Renal pelvis (tissue), 1 donor: ENCODE measurements at regions not wholly inside any gene's neighbourhood (a gene's known extent, or its start where the extent isn't known, plus 50 kb on each side); places are given as distances from the start of the nearest gene placed in this dataset.

Experiments used
- DNase-seq: peaks from one replicate; pipeline ENCODE4 v3.0.0-alpha.2; 2013

DNA sequence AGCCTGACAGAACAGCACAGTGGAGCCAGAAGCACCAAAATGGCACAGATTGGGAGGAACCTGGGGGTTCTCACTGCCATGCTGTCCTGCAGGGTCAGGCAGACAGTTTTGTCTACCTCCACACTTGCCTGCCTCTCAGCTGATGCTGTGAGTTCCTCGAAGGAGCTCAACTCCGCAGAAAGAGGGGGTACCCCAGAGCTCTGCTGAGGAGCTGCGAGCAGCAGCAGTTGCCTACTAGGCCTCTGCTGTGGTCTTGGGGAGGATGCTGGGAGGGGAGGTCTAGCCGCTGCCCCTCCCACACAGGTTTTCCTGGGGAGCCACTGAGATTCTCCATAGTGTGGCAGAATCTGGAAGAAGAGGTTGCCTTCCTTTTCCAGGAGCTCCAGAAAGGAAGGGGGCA, 192.5 kb downstream of the FOXD2 start:
- no peak for DNase-seq

DNA sequence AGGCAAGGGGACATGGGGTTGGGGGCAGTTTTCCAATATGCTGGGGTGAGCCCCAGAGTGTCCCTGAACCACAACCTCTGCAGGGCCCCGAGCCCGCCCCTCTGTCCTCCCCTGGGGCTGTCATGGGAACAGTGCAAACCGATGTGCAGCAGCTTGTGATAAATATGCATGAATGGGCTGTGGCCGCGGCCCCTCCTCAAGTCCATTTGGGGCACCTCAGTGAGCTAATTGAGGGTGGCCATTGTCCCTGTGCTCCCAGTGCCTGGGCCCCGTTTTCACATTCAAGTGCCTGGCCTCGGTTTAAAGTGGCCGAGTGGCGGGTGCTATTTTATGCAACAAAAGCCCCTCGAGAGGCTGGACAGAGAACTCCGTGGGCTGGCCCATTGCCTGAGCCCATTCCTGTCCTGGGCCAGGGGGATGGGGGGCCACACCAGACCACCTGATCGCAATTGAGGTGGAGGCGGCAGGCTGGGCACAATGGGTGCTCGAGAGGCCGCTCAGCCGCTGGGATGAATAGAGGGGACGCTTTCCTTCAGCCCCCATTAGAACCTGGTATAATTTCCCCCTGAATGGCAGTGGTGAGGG, 193.7 kb downstream of the FOXD2 start:
- no peak for DNase-seq

DNA sequence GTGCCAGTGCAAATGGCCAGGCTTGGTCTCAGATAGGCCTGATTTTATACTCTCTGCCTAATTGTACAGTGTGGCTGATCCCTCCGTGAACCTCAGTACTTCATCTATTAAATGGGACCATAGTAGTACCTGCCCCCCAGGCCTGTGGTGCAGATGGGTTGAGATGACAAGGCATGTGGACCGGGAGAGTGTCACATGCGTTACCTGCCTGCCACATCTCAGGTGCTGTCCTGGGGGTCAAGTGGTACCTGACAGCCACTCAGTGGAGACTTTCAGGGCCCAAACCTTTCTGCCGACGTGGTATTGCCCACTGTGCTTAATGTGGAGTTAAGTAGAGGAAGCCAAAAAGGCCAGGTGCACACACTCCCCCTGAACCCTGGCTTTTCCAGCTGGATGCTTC, 197.3 kb downstream of the FOXD2 start:
- DNase-seq: no peak

DNA sequence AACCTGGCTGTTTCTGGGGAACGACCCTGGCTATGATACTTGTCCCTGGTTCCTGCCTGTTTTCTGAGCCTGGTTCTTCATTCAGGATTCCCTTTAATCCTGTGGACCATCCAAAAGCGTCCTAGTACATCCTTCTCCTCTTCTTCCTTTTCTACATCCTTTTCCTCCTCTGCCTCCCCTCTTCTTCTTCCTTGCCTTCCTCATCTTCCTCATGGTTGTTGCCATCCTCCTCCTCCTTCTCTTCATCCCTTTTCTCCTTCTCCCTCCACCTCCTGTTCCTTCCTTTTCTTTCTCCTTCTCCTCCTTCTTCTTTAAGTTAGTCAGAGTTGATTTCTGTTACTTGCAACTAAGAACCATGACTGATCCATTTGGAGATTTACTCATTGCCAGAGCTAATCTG, 197.8 kb downstream of the FOXD2 start:
- no peak for DNase-seq

DNA sequence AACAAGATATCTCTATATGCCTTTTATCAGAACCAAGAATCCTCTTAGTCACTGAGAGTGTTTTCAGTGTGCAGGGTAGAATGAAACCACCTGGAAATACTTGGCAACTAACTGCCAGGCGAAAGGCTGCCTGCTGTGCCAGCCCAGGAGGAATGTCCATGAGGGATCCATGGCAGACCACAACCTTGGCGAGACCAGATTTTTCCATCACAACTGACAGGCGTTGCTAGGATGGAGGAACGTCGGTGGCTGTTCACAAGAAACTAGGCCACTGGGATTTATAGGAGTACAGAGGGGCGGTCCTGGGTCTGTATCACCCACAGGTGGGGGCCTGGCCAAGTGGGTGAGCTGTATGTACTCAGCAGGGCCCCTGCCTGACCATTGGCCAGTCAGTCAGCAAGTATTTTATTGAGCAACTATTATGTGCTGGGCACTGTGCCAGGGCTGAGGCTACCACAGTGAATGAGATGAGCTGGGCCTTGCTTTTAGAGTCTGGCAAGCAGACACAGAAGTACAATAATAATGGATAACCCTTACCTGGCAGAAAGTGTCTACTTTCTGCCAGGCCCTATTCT, 199.4 kb downstream of the FOXD2 start:
- DNase-seq: no peak

DNA sequence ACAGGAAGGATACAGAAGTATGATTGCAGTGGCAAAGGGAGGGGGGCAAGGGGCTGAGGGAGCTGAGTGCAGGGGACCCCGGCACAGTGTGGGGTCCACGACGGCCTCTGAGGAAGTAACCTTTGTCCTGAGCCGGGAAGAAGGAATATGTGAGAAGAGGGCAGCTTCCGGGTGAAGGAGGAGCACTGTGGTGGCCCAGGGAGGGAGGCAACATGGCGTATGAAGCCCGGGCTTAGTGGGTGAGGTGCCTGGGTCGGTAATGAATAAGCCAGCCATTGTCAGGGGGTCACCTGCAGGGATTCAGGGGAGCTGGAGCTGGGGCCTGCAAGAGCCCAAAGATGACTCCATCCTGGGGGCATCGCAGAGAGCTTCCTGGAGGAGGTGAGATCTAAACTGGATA, 200.4 kb downstream of the FOXD2 start:
- DNase-seq: no peak

DNA sequence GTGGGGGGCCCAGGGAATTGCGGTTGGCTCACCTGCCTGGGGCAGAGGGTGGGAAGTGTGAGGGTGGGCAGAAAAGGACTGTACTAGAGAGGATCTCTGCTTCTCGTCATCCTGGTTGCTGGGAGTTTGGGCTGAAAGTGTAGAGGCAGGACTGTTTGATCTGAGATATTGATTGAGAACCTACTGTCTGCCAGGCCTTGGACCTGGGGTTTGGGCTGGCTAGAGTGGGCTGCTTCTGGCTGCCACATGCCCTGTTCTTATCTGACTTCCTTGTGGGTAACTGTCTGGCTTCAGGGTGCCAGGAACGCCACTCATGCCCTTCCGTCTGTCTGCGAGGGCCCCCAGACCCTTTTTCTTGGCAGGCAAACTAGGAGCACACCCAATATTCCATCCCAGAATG, 200.9 kb downstream of the FOXD2 start:
- no peak for DNase-seq

DNA sequence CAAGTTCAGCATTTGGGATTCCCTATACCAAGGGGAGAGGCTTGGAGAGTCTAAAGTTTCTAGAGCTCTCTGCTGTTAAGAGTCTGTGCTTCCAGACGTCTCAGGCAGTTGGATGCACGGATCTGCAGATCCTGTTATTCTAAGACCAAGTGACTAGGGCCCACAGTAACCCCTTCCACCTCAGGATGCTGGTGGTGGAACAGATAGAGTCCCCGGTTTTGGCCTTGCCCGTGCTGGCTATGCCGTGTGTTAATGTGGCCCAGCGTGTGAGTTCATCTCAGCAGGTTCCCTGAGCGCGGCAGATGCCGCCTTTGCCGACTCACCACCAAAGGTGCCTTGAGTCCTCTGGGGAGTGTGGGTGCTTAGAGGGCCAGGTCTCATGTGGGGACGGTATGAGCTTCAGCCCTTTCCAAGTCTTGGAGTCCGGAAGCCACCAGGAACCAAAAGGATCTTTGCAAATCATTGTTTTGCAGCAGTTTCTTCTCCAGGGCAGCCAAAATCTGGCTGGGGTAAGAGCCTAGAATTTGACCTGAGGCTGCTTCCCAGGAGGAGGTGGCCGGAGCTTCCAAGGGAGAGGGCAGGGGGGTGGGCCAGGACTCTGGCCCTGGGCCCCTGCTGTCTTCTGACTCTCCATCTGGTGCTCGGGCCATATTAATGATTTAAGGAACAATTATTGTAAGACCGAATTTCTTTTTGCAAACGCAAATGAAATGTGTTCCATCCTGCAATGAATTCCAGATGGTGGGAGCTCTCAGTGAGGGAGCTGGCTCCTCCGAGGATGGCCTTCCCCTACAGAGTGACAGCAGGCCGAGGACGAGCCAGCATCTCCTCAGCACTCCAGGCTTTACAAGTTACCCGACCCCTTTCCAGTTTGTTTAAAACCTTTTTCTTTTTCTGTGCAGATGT, 205.7 kb downstream of the FOXD2 start:
- no peak for DNase-seq

DNA sequence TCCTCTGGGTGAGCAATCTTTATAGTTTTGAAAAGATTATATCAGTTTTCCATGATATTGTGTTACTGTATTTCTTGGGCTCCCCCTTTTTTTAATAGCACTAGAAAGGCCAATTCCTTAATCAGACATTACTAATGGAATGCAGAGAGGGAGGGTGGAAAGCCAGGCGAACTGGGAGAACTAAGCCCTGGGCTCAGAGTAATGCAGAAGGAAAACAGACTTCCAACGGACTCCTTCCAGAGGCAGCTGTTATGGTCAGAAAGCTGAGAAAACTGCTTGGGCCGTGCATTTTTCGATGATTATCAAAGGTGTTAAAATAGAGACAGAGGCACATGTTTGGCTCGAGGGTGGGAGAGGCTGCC, 206.3 kb downstream of the FOXD2 start:
- no peak for DNase-seq

DNA sequence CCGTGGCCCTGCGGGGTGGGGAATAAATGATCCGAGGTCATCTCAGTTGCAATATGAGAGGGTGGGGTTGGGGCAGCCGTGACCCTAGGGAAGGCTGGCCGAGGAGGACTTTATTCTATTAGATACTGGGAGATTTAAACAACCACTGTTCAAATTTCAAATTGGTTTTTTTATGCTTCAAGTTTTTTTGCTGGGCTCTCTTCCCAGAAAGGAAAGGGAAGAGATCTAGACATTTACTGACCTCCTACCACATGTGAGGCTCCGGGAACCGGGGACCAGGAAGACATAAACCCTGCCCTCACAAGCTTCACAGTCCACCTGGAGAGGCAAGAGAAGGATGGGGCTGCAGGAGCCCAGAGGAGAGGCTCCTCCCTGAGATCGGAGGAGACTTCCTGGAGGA, 207.3 kb downstream of the FOXD2 start:
- no peak for DNase-seq

DNA sequence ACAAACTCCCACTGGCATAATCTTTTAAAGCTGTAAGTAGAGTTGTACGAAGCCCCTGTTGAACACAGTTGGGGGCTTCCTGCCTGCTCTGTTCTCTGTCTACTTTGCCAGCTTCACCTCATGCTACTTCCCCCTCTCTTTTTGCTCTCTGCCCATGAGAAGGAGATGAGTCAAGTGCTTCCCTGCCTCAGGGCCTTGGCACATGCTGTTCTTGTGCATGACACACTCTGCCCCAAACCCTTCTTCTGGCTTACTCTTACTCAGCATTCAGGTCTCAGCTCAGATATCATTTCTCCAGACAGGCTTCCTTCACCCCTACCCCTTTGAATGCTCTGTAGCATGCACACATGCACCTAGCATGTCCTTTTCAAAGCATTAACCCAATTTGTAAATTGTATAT, 208.8 kb downstream of the FOXD2 start:
- DNase-seq: no peak

DNA sequence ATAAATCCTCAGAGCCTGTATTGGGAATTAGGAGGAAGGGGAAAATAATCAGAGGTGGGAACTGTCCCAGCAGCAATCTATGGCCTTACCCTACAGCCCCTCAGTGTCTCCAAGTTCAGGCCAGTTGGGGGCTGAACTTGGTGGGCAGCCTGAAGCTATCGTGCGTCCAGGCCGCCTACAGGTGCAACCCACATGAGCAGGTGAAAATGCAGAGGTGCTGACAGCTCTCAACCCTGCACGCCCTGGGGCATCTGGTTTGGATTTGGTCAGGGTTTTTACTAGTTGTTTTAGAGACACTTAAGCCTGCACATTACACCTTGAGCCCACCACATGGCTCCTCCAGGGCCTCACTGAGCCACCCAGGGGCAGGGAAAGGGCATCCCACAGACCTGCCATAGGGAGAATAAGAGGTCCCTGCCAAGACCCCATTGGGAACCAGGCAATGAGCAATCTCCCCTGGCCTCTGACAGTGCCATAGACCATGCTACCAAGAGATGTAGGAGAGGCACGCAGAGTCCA, 209.5 kb downstream of the FOXD2 start:
- no peak for DNase-seq

DNA sequence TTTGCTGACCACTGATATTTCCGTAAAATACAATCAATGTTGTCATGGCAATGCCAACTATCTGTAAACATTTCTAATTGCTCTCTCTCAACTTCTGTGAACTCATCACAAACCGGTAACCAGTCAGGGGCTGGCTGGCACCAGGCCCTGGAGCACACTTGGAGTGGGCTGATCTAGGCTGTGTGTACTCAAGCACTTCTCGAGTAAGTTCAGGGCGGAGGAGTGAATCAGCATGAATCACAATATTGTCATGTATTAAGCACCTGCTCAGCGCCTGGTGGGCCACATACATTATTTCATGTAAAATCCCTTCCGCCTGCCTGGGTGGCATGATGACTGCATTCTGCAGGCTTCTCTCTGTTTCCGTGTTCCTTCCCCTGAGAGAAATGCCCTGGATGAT, 212.4 kb downstream of the FOXD2 start:
- no peak for DNase-seq

DNA sequence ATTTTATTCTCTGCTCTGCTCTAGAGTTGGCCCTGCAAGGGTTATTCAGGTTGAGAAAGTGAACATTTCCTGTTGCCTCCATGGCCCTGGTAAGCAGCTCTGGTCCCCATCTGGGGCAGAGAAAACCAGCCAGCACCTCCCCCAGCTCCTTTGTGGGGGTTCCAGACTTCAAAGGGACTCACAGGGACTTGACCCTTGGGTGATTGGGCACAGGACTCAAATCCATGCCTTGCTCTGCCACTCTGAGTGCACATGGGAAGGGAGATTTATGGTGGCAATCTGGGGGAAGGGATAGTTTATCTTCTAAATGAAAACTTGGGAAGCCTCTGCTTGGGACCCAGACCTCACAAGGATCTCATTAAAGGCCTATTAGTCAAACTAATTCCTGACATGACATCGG, 212.8 kb downstream of the FOXD2 start:
- DNase-seq: no peak

DNA sequence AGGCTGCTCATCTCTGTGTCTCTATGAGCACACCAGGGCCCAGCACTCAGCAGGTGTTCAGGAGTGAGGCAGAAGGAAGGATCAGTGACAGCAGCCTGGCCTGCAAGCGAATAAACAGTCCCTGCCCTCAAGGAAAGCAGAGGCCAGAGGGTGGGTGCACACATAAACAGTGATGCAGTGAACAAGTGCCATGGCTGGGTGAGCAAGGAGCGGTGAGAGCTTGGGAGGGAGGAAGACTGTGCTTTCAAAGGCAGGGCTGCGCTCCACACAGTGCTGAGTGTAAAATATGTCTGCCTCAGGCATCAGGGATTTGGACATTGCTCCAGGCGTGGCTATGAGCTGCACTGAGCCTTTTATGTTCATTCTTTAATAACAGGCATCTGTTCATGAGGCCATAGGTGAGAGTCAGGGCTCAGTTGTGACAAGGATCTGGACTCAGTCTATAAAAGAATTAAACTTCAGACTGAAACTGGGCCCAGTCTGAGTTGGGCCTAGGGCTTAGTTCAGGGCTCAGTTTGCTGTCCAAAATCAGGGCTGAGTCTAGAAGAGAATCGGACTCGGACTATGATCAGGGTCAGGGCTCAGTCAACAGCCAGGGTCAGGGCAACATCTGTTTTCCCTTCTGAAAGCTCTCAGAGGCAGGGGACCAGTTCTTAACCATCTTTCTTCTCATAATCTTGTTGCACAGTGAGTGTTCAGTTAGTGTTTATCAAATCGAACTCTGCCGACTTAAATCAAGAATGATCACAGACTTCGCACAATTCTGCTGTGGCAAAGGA, 213.7 kb downstream of the FOXD2 start:
- DNase-seq: no peak

DNA sequence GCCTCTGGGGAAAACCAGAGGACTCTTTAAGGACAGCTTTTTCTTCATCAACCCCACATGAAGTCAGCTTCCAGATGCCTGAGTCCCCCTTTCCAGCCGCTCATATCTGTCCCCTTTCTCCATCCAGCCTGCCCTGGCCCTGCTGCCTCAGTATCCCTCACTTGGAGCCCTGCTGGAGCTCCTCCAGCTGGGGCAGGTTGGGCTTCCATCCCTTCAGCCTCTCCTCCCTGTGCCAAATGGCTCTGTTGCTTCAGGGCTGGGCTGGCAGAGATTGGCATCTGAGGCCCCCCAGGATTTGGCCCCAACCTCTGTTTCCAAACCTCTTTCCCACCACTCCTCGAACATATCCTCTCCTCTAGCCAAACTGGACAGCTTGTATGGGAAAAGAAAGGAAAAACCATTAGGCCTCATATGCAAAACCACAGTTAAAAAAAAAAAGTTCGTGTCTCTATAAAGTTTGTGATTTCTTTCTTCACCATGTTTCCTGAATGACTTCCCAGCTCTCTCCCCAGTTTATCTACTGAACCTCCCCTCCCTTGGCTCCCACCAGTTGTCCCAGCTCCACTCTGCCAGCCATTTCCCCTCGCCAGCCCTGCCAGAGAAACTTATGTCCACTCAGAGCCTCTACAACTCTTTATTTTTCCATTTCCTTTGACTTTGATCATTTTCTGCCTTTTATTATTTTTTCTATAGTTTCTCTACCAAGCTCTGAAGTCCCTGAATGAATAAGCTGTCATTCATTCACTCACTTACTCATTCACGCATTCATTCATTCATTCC, 217.9 kb downstream of the FOXD2 start:
- no peak for DNase-seq

DNA sequence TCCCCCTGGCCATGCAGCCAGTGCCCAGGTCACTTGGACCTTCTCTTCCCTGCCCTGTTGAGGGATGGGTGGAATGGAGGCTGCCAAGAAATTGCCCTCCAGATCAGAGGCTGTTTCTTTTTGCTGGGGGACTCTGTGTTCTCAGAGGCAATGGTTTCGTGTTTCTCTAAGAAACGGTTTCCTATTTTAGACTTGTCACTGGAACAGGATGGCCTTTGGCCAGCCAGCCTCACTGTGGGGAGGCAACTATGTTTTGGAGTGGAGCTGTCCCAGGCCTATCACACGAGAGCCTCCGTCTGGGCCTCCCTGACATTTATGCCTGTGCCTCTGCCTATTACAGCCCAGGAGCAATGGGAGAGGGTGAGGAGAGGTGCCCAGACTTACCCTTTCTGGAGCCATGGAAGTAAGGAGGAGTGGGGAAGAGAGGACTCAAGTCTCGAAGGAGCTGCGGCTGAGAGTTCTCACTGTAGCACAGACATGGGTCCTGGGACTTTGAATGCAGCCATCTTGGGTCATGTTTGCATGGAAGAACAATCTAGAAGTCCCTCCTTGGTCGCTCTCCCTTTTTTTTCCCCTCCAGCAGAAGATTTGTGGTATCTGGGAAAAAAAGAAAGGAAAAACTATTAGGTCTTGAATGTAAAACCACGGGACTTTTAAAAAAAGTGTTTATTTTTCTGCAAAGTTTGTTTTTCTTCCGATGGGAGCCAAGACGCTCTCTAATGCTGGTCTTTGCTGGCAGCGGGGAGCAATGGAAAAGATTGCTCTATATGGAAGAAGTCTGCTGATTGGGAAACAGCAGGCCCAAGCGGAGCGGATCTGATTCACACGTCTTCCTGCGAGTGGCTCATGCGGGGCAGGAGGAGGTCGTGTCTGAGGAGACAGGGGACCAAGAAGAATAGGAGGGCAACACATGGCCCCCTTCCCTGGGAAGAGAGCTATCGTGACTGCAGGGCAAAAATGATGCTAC, 219.2 kb downstream of the FOXD2 start:
- no peak for DNase-seq

DNA sequence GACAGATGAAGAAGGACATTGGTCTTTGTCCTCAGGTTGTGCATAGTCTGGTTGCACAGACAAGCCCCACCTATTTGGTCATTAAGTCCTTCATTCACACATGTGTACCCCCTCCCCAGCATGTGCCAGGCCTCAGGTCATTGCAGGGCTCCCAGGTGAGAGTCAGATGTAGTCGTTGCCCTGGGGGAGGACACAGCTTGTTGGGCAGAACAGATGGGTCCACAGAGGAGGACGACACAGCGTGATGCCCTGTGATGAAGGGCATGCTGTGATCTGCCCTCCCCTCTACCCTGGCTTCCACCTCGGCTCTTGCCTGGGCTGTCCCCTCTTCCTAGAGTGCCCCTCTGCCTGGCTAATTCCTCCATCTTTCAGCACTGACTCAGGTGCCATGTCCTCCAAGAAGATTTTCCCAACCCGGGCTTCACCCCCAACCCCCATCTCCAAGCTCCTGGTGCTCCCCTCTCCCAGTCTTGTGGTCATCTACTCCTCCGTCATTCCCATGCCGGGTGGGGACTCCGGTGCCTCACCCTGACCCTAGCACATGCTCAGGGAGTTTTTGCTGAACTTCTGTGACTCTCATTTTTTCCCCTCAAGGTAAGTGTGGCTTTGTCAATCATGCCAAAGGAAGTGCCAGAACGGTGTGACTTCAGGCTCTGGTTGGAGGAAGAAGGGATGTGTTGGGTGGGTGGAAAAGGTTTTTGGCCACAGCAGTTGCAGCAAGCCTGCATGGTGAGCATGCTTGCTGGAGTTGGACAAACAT, 220.5 kb downstream of the FOXD2 start:
- no peak for DNase-seq

DNA sequence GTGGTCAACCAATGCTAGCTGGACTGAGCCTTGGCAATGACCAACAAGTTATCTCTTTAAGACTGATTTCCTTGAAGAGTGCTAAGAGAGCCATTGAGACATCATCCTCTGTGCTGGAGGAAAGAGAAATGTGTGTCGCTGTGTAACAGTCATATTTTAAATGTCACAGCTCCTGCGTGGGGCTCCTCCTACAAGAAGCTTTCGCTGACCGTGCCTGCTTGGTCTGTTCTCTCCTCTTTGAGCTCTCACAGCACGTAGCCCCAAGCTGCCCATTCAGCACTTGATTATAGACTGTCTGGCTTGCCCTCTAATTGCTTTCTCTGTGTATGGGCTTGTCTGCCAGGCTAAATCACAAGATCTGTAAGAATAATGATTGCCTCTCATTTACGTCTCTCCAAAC, 221.3 kb downstream of the FOXD2 start:
- DNase-seq: no peak

DNA sequence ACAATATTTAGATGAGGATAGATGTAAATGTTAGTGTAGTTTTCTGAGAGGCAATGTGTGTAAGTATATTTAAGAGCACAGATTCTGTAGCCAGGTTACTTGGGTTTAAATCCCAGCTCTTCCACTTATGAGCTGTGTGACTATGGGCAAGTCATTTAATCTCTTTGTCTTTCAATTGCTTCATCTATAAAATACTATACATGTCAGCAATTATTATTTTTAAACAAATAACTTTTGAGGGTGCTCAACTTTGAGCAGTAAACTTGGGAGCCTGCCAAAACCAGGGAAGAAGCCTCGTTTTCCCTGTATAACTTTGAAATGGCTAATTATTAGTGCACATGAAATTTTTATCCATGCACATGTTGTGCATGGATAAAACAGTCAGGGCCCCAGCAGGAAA, 222.8 kb downstream of the FOXD2 start:
- DNase-seq: no peak
